Endothelial cell (in vitro differentiated cells): ENCODE measurements at regions not wholly inside any gene's neighbourhood (a gene's known extent, or its start where the extent isn't known, plus 50 kb on each side); places are given as distances from the start of the nearest gene placed in this dataset.

Experiments used
- DNase-seq: peaks from one replicate; pipeline ENCODE4 v3.0.0; 2021; ENCODE audit warnings: low spot score
- H3K27ac Mint-ChIP-seq: one replicate; pipeline ENCODE4 v1.8.0; 2021; ENCODE audit warnings: mixed read lengths, inconsistent platforms; ENCODE audit not compliant: unreplicated experiment
- H3K27me3 Mint-ChIP-seq: one replicate; pipeline ENCODE4 v1.8.0; 2021; ENCODE audit warnings: mild to moderate bottlenecking, moderate library complexity, mixed read lengths, inconsistent platforms; ENCODE audit not compliant: unreplicated experiment
- H3K36me3 Mint-ChIP-seq: one replicate; pipeline ENCODE4 v1.8.0; 2021; ENCODE audit warnings: mild to moderate bottlenecking, low read depth, mixed read lengths, inconsistent platforms; ENCODE audit not compliant: unreplicated experiment
- H3K4me1 Mint-ChIP-seq: one replicate; pipeline ENCODE4 v1.8.0; 2021; ENCODE audit warnings: mild to moderate bottlenecking, mixed read lengths, inconsistent platforms; ENCODE audit not compliant: unreplicated experiment
- H3K4me3 Mint-ChIP-seq: one replicate; pipeline ENCODE4 v1.8.0; 2021; ENCODE audit warnings: mild to moderate bottlenecking, mixed read lengths, inconsistent platforms; ENCODE audit not compliant: unreplicated experiment
- H3K9me3 Mint-ChIP-seq: one replicate; pipeline ENCODE4 v1.8.0; 2021; ENCODE audit warnings: mixed read lengths, inconsistent platforms; ENCODE audit not compliant: unreplicated experiment
- CTCF ChIP-seq: fragments of 200-600 bp; sonication (generic); IDR thresholded peaks from one replicate; pipeline ENCODE4 v1.5.0; 2021; ENCODE audit warnings: antibody characterized with exemption; ENCODE audit not compliant: unreplicated experiment

- Mint-ChIP-seq H3K4me3 (no peak overlapping the region), H3K27me3 (peaks cover 2% of the 10 kb centered on the region), H3K27ac (no peak overlapping the region), H3K4me1 (no peaks in the 10 kb centered on the region), H3K9me3 (no peaks in the 10 kb centered on the region), H3K36me3 (no peaks in the 10 kb centered on the region)
- DNase-seq, result no peak
- no peak for TF ChIP-seq CTCF
Observed at GRCh38 chrX:39703307-39703706, 394.5 kb downstream of the BCOR start.

GRCh38 chrX:39704590-39704989 lies 393.2 kb downstream of the BCOR start:
- no peak overlapping the region for H3K27ac Mint-ChIP-seq
- H3K4me1 Mint-ChIP-seq, result no peaks in the 10 kb centered on the region
- no peak for TF ChIP-seq CTCF
- no peaks in the 10 kb centered on the region for H3K9me3 Mint-ChIP-seq
- no peaks in the 10 kb centered on the region for H3K36me3 Mint-ChIP-seq
- H3K4me3 Mint-ChIP-seq, result no peak overlapping the region
- DNase-seq, result no peak
- peaks cover 2% of the 10 kb centered on the region for H3K27me3 Mint-ChIP-seq

- Mint-ChIP-seq H3K27ac (no peak overlapping the region), H3K36me3 (no peaks in the 10 kb centered on the region), H3K27me3 (peaks cover 2% of the 10 kb centered on the region)
Observed at GRCh38 chrX:39705290-39705689, 392.5 kb downstream of the BCOR start.

GRCh38 chrX:39709364-39709763 lies 388.4 kb downstream of the BCOR start:
- Mint-ChIP-seq H3K4me1 (no peaks in the 10 kb centered on the region), H3K4me3 (no peak overlapping the region), H3K36me3 (no peaks in the 10 kb centered on the region), H3K9me3 (no peaks in the 10 kb centered on the region), H3K27ac (no peak overlapping the region), H3K27me3 (no peaks in the 10 kb centered on the region)
- no peak for TF ChIP-seq CTCF
- DNase-seq, result no peak

More at GRCh38 chrX:39705290-39705689, 392.5 kb downstream of the BCOR start:
- no peak for DNase-seq
- Mint-ChIP-seq H3K9me3 (no peaks in the 10 kb centered on the region), H3K4me1 (no peaks in the 10 kb centered on the region), H3K4me3 (no peak overlapping the region)
- no peak for TF ChIP-seq CTCF

- Mint-ChIP-seq H3K9me3 (no peaks in the 10 kb centered on the region), H3K4me3 (no peak overlapping the region)
Observed at GRCh38 chrX:39709812-39710211, 387.9 kb downstream of the BCOR start.

More at GRCh38 chrX:39709812-39710211, 387.9 kb downstream of the BCOR start:
- no peak for TF ChIP-seq CTCF
- no peaks in the 10 kb centered on the region for H3K27me3 Mint-ChIP-seq
- H3K4me1 Mint-ChIP-seq, result no peaks in the 10 kb centered on the region
- no peak for DNase-seq
- H3K27ac Mint-ChIP-seq, result no peak overlapping the region
- no peaks in the 10 kb centered on the region for H3K36me3 Mint-ChIP-seq
